ENCODE measurements at regions not wholly inside any gene's neighbourhood (a gene's known extent, or its start where the extent isn't known, plus 50 kb on each side); places are given as distances from the start of the nearest gene placed in this dataset.

- Histone ChIP-seq H3K9me3 (ENCODE audit: control insufficient read depth, low read depth, low read length) (no peaks in the 10 kb centered on the region), H3K4me2 (ENCODE audit: control insufficient read depth, extremely low read depth, insufficient read depth, low read depth, low read length) (no peak overlapping the region), H3K79me2 (ENCODE audit: control insufficient read depth, insufficient read depth, low read length) (no peaks in the 10 kb centered on the region), H3K36me3 (ENCODE audit: control insufficient read depth in 2 of 2, extremely low read depth in 1 of 2, insufficient read depth in 2 of 2, low read length in 2 of 2) (no peaks in the 10 kb centered on the region), H3K4me1 (ENCODE audit: control insufficient read depth, extremely low read depth, insufficient read depth, low read length) (no peaks in the 10 kb centered on the region), H3K9me1 (ENCODE audit: control insufficient read depth, extremely low read depth, insufficient read depth, low read length) (no peaks in the 10 kb centered on the region), H3K9ac (ENCODE audit: control insufficient read depth, extremely low read depth, insufficient read depth, low read length) (no peak overlapping the region), H3K27ac (ENCODE audit: control insufficient read depth, insufficient read depth, low read length) (no peak overlapping the region), H3K27me3 (ENCODE audit: control insufficient read depth, extremely low read depth, insufficient read depth, low read length) (no peaks in the 10 kb centered on the region), H4K20me1 (ENCODE audit: control insufficient read depth, extremely low read depth, insufficient read depth, low read length) (no peaks in the 10 kb centered on the region), H3K4me3 (ENCODE audit: control insufficient read depth in 2 of 3, extremely low read depth in 1 of 3, insufficient read depth in 2 of 3, low read depth in 1 of 3, low read length in 3 of 3) (no peak overlapping the region), H2AFZ (ENCODE audit: control insufficient read depth, low read length) (no peak overlapping the region)
- FAIRE-seq: no peak
- dilution Hi-C loops (cut with MboI; ENCODE audit: extremely low pct_ligation_motif_present, low sequenced_read_pairs): no loop called here
- TF ChIP-seq, protein P1, sequence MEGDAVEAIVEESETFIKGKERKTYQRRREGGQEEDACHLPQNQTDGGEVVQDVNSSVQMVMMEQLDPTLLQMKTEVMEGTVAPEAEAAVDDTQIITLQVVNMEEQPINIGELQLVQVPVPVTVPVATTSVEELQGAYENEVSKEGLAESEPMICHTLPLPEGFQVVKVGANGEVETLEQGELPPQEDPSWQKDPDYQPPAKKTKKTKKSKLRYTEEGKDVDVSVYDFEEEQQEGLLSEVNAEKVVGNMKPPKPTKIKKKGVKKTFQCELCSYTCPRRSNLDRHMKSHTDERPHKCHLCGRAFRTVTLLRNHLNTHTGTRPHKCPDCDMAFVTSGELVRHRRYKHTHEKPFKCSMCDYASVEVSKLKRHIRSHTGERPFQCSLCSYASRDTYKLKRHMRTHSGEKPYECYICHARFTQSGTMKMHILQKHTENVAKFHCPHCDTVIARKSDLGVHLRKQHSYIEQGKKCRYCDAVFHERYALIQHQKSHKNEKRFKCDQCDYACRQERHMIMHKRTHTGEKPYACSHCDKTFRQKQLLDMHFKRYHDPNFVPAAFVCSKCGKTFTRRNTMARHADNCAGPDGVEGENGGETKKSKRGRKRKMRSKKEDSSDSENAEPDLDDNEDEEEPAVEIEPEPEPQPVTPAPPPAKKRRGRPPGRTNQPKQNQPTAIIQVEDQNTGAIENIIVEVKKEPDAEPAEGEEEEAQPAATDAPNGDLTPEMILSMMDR (optimal IDR thresholded peaks at IDR 0.05 in 1 of 3, IDR thresholded peaks at IDR 0.05 in 1 of 3, conservative IDR thresholded peaks at IDR 0.05 in 1 of 3; ENCODE audit: extremely low read depth in 1 of 3, insufficient read depth in 2 of 3, low read length in 3 of 3): no peak
- no peak for TF ChIP-seq EZH2 (IDR thresholded peaks at IDR 0.05; ENCODE audit: low read length)
- DNase-seq (ENCODE audit: low read depth, low spot score): no peak
These were observed 282.7 kb upstream of the SEMA3D start for GRCh38 chr7:85469446-85470010.

DNA sequence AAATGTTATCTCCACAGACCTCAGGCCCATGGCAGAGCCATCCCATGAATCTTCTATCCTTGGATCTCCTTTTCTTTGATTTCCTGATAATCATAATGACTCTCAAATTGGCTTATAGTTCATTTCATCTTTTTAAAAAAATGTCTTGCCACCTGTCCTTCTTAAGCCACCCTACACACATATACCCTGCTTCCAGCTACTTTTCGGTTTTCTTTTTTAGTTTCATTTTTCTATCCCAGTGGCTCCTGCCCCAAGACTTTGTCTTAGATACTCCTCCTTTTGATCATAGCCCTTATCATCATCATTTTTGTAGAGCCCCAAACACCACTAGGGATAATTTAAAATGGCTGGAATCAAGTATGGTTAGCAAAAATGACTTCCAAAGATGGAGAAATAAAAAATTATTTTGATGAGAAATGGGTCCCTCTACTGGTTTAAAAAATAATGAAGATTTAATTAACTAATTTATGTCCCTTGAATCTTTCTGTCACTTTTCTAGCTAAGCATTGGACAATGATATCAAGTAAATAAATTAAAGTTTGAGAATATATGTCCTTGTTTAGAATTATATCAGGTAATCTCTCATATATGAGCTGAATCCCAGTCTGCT lies 277.3 kb upstream of the SEMA3D start:
- no peak overlapping the region for H3K4me3 ChIP-seq (ENCODE audit: control insufficient read depth in 2 of 3, extremely low read depth in 1 of 3, insufficient read depth in 2 of 3, low read depth in 1 of 3, low read length in 3 of 3)
- H3K36me3 ChIP-seq (ENCODE audit: control insufficient read depth in 2 of 2, extremely low read depth in 1 of 2, insufficient read depth in 2 of 2, low read length in 2 of 2): no peaks in the 10 kb centered on the region
- dilution Hi-C loops (cut with MboI; ENCODE audit: extremely low pct_ligation_motif_present, low sequenced_read_pairs): no loop called here
- H3K4me1 ChIP-seq (ENCODE audit: control insufficient read depth, extremely low read depth, insufficient read depth, low read length): no peaks in the 10 kb centered on the region
- no peak overlapping the region for H3K4me2 ChIP-seq (ENCODE audit: control insufficient read depth, extremely low read depth, insufficient read depth, low read depth, low read length)
- FAIRE-seq (no peak), DNase-seq (ENCODE audit: low read depth, low spot score) (no peak)
- H4K20me1 ChIP-seq (ENCODE audit: control insufficient read depth, extremely low read depth, insufficient read depth, low read length): no peaks in the 10 kb centered on the region
- TF ChIP-seq, protein P1 (optimal IDR thresholded peaks at IDR 0.05 in 1 of 3, IDR thresholded peaks at IDR 0.05 in 1 of 3, conservative IDR thresholded peaks at IDR 0.05 in 1 of 3; ENCODE audit: extremely low read depth in 1 of 3, insufficient read depth in 2 of 3, low read length in 3 of 3): no peak
- TF ChIP-seq EZH2 (IDR thresholded peaks at IDR 0.05; ENCODE audit: low read length): no peak
- H3K9me1 ChIP-seq (ENCODE audit: control insufficient read depth, extremely low read depth, insufficient read depth, low read length): no peaks in the 10 kb centered on the region
- no peak overlapping the region for H3K9ac ChIP-seq (ENCODE audit: control insufficient read depth, extremely low read depth, insufficient read depth, low read length)
- no peak overlapping the region for H2AFZ ChIP-seq (ENCODE audit: control insufficient read depth, low read length)
- no peaks in the 10 kb centered on the region for H3K79me2 ChIP-seq (ENCODE audit: control insufficient read depth, insufficient read depth, low read length)
- no peaks in the 10 kb centered on the region for H3K9me3 ChIP-seq (ENCODE audit: control insufficient read depth, low read depth, low read length)
- no peaks in the 10 kb centered on the region for H3K27me3 ChIP-seq (ENCODE audit: control insufficient read depth, extremely low read depth, insufficient read depth, low read length)
- no peak overlapping the region for H3K27ac ChIP-seq (ENCODE audit: control insufficient read depth, insufficient read depth, low read length)

Data from keratinocyte (primary cell).